HCT116 (cell line): ENCODE measurements at regions not wholly inside any gene's neighbourhood (a gene's known extent, or its start where the extent isn't known, plus 50 kb on each side); places are given as distances from the start of the nearest gene placed in this dataset.

Source experiments
- CTCF ChIP-seq, 3 experiments: fragments of 200-600 bp in 1 of 3; sonication (generic) in 1 of 3; IDR thresholded peaks in 2 of 3; conservative IDR thresholded peaks in 1 of 3; 2 replicates each; pipeline ENCODE4 v1.5.1; 2012 to 2017; ENCODE audit warnings: low read depth in 2 of 3, low read length in 2 of 3, antibody characterized with exemption in 1 of 3, borderline replicate concordance in 1 of 3, control low read depth in 1 of 3, mild to moderate bottlenecking in 1 of 3, mixed read lengths in 1 of 3, mixed run types in 1 of 3, moderate library complexity in 1 of 3; ENCODE audit not compliant: insufficient read depth in 1 of 3
- YY1 ChIP-seq: IDR thresholded peaks from 2 replicates; pipeline ENCODE4 v1.6.1; 2011; ENCODE audit warnings: low read length, low read depth, moderate library complexity, mild to moderate bottlenecking; ENCODE audit not compliant: insufficient replicate concordance; ENCODE audit errors: extremely low read depth

DNA sequence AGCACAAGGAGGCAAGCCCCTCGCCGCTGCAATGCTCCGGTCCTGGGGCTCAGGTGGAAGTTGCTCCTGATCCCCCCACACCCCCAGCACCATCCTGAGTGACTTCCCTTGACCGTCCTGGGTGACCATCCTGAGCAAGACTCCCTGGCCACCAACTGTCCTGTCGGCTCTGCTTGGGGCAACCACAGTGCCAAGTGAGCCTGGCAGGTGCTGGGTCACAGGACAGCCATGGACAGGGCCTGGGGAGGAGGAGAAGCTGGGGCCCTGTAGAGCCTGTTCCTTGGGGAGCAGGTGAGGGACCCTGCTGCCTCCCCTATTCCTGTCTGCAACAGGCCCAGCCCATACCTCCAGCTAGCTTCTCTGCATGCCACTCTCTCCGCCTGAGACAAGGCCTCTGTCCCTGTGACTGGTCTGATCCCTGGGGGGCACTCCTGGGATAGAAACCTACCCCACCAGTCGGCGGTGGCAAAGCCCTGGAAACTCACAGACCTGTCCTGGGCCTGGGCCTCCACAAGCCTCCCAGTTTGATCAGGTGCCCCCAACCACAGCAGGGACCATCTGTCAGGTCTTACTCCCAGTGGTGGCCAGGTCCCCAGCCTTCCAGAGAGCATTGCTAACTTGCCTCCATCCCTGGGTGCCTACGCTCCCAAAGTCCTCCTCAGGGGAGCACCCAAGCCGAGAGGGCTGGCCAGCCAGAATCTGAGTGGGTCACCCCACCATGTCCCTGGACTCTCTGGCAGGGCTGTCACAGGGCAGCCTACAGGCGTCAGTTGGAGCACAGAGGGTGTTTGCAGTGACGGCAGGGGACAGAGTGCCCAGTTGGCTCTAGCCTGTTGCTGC is 68.7 kb upstream of the WNT7B start:
- TF ChIP-seq CTCF (IDR thresholded peaks at IDR 0.05 in 2 of 3, conservative IDR thresholded peaks at IDR 0.05 in 1 of 3; ENCODE audit: borderline replicate concordance in 1 of 3, insufficient read depth in 1 of 3, low read depth in 2 of 3, low read length in 2 of 3) = no peak
- TF ChIP-seq YY1 = no peak
